IMR-90 (cell line): ENCODE measurements at regions not wholly inside any gene's neighbourhood (a gene's known extent, or its start where the extent isn't known, plus 50 kb on each side); places are given as distances from the start of the nearest gene placed in this dataset.

Source experiments
- ATAC-seq: fragments of 200-7000 bp; cut with Tn5 transposase; 2 replicates; pipeline ENCODE4 v1.9.1; 2020; ENCODE audit warnings: low read depth, mild to moderate bottlenecking, moderate library complexity
- BruUV-seq: library from RNA; stranded (reverse); fragments of 400-500 nt; replicated peaks from 2 replicates; lab custom pipeline; 2021; lab: Mats Ljungman, UMichigan
- CTCF ChIA-PET: fragments of 300-600 bp; formaldehyde crosslinking; extraction: SDS; loops from one replicate; lab custom pipeline; 2021; ENCODE audit warnings: antibody characterized with exemption; lab: Yijun Ruan, JAX
- POLR2A ChIA-PET: fragments of 300-600 bp; sonication (Branson Sonifier 250); formaldehyde crosslinking; loops from one replicate; lab custom pipeline; 2022; ENCODE audit warnings: antibody characterized with exemption; ENCODE audit not compliant: unreplicated experiment; lab: Charles Lee
- DNase-seq: peaks from one replicate; pipeline ENCODE4 v3.0.0; 2013
- H2AFZ ChIP-seq: replicated peaks from 2 replicates; pipeline ENCODE3; 2013; ENCODE audit warnings: low read length, mild to moderate bottlenecking; ENCODE audit not compliant: poor library complexity
- H2AK5ac ChIP-seq: 2 replicates; pipeline ENCODE4 v1.6.1; 2013; ENCODE audit warnings: low read depth, low read length, inconsistent platforms
- H2AK9ac ChIP-seq: replicated peaks from 2 replicates; pipeline ENCODE3; 2013; ENCODE audit warnings: mild to moderate bottlenecking, low read depth, low read length, moderate library complexity; ENCODE audit not compliant: poor library complexity
- H2BK120ac ChIP-seq: 2 replicates; pipeline ENCODE4 v1.6.1; 2013; ENCODE audit warnings: low read depth, low read length, inconsistent platforms
- H2BK15ac ChIP-seq: 3 replicates; pipeline ENCODE4 v1.6.1; 2013; ENCODE audit warnings: low read depth, low read length, inconsistent platforms
- H2BK20ac ChIP-seq: 2 replicates; pipeline ENCODE4 v1.6.1; 2013; ENCODE audit warnings: low read depth, mild to moderate bottlenecking, inconsistent platforms, low read length, moderate library complexity
- H2BK5ac ChIP-seq: 2 replicates; pipeline ENCODE4 v1.6.1; 2013; ENCODE audit warnings: mild to moderate bottlenecking, low read depth, low read length, inconsistent platforms; ENCODE audit not compliant: poor library complexity, severe bottlenecking
- H3K14ac ChIP-seq: replicated peaks from 2 replicates; pipeline ENCODE4 v1.6.1; 2013; ENCODE audit warnings: low read depth, low read length, inconsistent platforms
- H3K18ac ChIP-seq: 2 replicates; pipeline ENCODE4 v1.6.1; 2013; ENCODE audit warnings: low read depth, low read length, control low read depth
- H3K23ac ChIP-seq: 2 replicates; pipeline ENCODE4 v1.6.1; 2013; ENCODE audit warnings: low read depth, low read length, inconsistent platforms
- H3K27ac ChIP-seq: 2 replicates; pipeline ENCODE4 v1.5.1; 2013; ENCODE audit warnings: mild to moderate bottlenecking, control low read depth, low read length; ENCODE audit not compliant: insufficient read depth
- H3K27me3 ChIP-seq: 2 replicates; pipeline ENCODE4 v1.6.1; 2013; ENCODE audit warnings: low read length; ENCODE audit not compliant: control insufficient read depth, insufficient read depth
- H3K36me3 ChIP-seq: 2 replicates; pipeline ENCODE4 v1.6.1; 2013; ENCODE audit warnings: low read length, mixed read lengths; ENCODE audit not compliant: control insufficient read depth, insufficient read depth
- H3K4ac ChIP-seq: 2 replicates; pipeline ENCODE4 v1.6.1; 2013; ENCODE audit warnings: low read depth, low read length, inconsistent platforms
- H3K4me1 ChIP-seq: 2 replicates; pipeline ENCODE4 v1.6.1; 2013; ENCODE audit warnings: low read length, mixed read lengths; ENCODE audit not compliant: control insufficient read depth, insufficient read depth
- H3K4me2 ChIP-seq: 2 replicates; pipeline ENCODE4 v1.6.1; 2013; ENCODE audit warnings: low read depth, mild to moderate bottlenecking, control low read depth, low read length, moderate library complexity
- H3K4me3 ChIP-seq: 2 replicates; pipeline ENCODE4 v1.5.1; 2013; ENCODE audit warnings: low read depth, mild to moderate bottlenecking, control low read depth, low read length, moderate library complexity; ENCODE audit not compliant: insufficient read depth
- H3K56ac ChIP-seq: 2 replicates; pipeline ENCODE4 v1.6.1; 2013; ENCODE audit warnings: low read length, inconsistent platforms; ENCODE audit not compliant: insufficient read depth; ENCODE audit errors: extremely low read depth
- H3K79me1 ChIP-seq, 2 experiments: 2 replicates each; pipeline ENCODE4 v1.6.1; 2013; ENCODE audit warnings: low read length in 2 of 2, inconsistent platforms in 1 of 2, low read depth in 1 of 2
- H3K9ac ChIP-seq: 2 replicates; pipeline ENCODE4 v1.6.1; 2013; ENCODE audit warnings: low read depth, low read length, control low read depth
- H3K9me1 ChIP-seq: 2 replicates; pipeline ENCODE4 v1.6.1; 2013; ENCODE audit warnings: low read length, inconsistent platforms; ENCODE audit not compliant: insufficient read depth
- H3K9me3 ChIP-seq: 2 replicates; pipeline ENCODE4 v1.6.1; 2013; ENCODE audit warnings: low read length; ENCODE audit not compliant: control insufficient read depth, insufficient read depth
- H4K20me1 ChIP-seq: 2 replicates; pipeline ENCODE4 v1.6.1; 2013; ENCODE audit warnings: low read length, inconsistent platforms; ENCODE audit not compliant: insufficient read depth
- H4K5ac ChIP-seq: 2 replicates; pipeline ENCODE4 v1.6.1; 2013; ENCODE audit warnings: mild to moderate bottlenecking, low read depth, low read length, control low read depth
- H4K8ac ChIP-seq, 2 experiments: 2 replicates each; pipeline ENCODE4 v1.6.1; 2013; ENCODE audit warnings: low read depth in 2 of 2, low read length in 2 of 2, control low read depth in 1 of 2, inconsistent platforms in 1 of 2
- H4K91ac ChIP-seq: 2 replicates; pipeline ENCODE4 v1.6.1; 2013; ENCODE audit warnings: low read depth, low read length, inconsistent platforms; ENCODE audit not compliant: insufficient read depth
- BHLHE40 ChIP-seq: fragments of 150-350 bp; IDR thresholded peaks from 2 replicates; pipeline ENCODE4 v1.6.1; 2016; ENCODE audit warnings: mild to moderate bottlenecking, low read depth, low read length
- CEBPB ChIP-seq: IDR thresholded peaks from 2 replicates; pipeline ENCODE4 v1.6.1; 2012; ENCODE audit warnings: low read depth, low read length, improper control_type of control experiment
- CHD1 ChIP-seq: IDR thresholded peaks from 2 replicates; pipeline ENCODE4 v1.6.1; 2012; ENCODE audit warnings: low read depth, low read length, improper control_type of control experiment
- MAFK ChIP-seq: IDR thresholded peaks from 2 replicates; pipeline ENCODE4 v1.6.1; 2012; ENCODE audit warnings: low read depth, low read length, improper control_type of control experiment
- MAZ ChIP-seq: IDR thresholded peaks from 2 replicates; pipeline ENCODE4 v1.6.1; 2012; ENCODE audit warnings: low read depth, mild to moderate bottlenecking, low read length, improper control_type of control experiment, moderate library complexity, borderline replicate concordance
- MXI1 ChIP-seq: IDR thresholded peaks from 2 replicates; pipeline ENCODE4 v1.6.1; 2012; ENCODE audit warnings: low read depth, mild to moderate bottlenecking, low read length, moderate library complexity, borderline replicate concordance
- POLR2A ChIP-seq: IDR thresholded peaks from 2 replicates; pipeline ENCODE4 v1.6.1; 2012; ENCODE audit warnings: mild to moderate bottlenecking, low read depth, low read length
- RAD21 ChIP-seq: IDR thresholded peaks from 2 replicates; pipeline ENCODE4 v1.6.1; 2012; ENCODE audit warnings: low read length, improper control_type of control experiment
- RCOR1 ChIP-seq: IDR thresholded peaks from 2 replicates; pipeline ENCODE4 v1.6.1; 2012; ENCODE audit warnings: mild to moderate bottlenecking, low read length, improper control_type of control experiment; ENCODE audit not compliant: insufficient replicate concordance
- RFX5 ChIP-seq: IDR thresholded peaks from 2 replicates; pipeline ENCODE4 v1.8.0; 2012; ENCODE audit warnings: low read depth, mild to moderate bottlenecking, low read length, moderate library complexity
- SMC3 ChIP-seq: fragments of 150-350 bp; IDR thresholded peaks from 2 replicates; pipeline ENCODE4 v1.6.1; 2016; ENCODE audit warnings: low read depth, mild to moderate bottlenecking, antibody characterized with exemption, low read length, moderate library complexity
- WGBS, 2 experiments: methylation state at CpG; one replicate each; pipeline versions ENCODE4 v1.1.5 to v1.1.7; 2013; ENCODE audit warnings: missing lambda C conversion rate in 2 of 2; ENCODE audit not compliant: insufficient read length in 1 of 2; ENCODE audit errors: extremely low coverage in 2 of 2; 5-methylcytosine and 5-hydroxymethylcytosine counted together
- dilution Hi-C: fragments of 300-500 bp; cut with HindIII; formaldehyde crosslinking; loops from one replicate; pipeline ENCODE4 v1.14.3; 2018; ENCODE audit warnings: low sequenced_read_pairs; ENCODE audit not compliant: unreplicated experiment
- in situ Hi-C: fragments of 300-500 bp; cut with MboI; formaldehyde crosslinking; loops from 3 replicates; pipeline ENCODE4 v1.14.3; 2019; ENCODE audit warnings: low sequenced_read_pairs, inconsistent platforms, mixed read lengths
- intact Hi-C: fragments of 100-400 bp; cut with micrococcal nuclease; formaldehyde crosslinking; loops from 2 replicates; pipeline ENCODE4 v1.10.0; 2022
- TF ChIP-seq, protein P1 (sequence below): fragments of 150-350 bp; IDR thresholded peaks from 2 replicates; pipeline ENCODE4 v1.6.1; 2016; ENCODE audit warnings: low read depth, mild to moderate bottlenecking, low read length, moderate library complexity, borderline replicate concordance
- TF ChIP-seq, protein P2 (sequence below): conservative IDR thresholded peaks from 2 replicates; pipeline ENCODE4 v1.5.1; 2012; ENCODE audit warnings: mild to moderate bottlenecking, low read depth, low read length, improper control_type of control experiment
- TF ChIP-seq, protein P3 (sequence below): fragments of 150-350 bp; IDR thresholded peaks from 2 replicates; pipeline ENCODE4 v1.6.1; 2017; ENCODE audit warnings: mild to moderate bottlenecking, antibody characterized with exemption, low read length, low read depth

DNA sequence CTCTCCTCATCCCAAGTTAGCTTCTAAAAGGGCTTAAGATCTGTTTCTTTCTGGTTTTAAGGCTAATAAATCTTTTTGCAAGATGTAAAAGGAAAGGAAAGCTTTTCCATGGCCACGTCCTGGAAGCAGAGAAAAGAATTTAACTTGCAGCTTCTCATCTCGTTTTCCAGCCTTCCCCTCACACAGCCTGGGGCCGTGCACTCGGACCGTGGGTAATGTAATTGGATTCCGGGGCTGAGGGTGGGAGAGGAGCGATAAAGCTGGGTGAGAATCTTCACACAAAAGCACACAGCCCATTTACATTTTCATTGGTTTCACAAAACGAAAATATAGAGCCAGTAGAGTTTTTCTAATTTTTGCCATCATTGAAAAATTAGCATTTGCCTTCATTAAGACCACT, 91.2 kb downstream of the IRX2 start:
- CTCF ChIA-PET = no interaction called here
- Histone ChIP-seq H4K5ac (no peak overlapping the region), H3K4me3 (no peak overlapping the region), H3K9me1 (no peaks in the 10 kb centered on the region), H3K4ac (no peak overlapping the region), H3K18ac (no peak overlapping the region), H3K23ac (no peak overlapping the region), H2AFZ (no peak overlapping the region), H4K8ac (no peak overlapping the region), H3K27ac (no peak overlapping the region), H3K36me3 (no peaks in the 10 kb centered on the region), H2BK120ac (no peak overlapping the region), H2AK5ac (no peak overlapping the region), H2BK5ac (no peak overlapping the region), H3K14ac (no peak overlapping the region), H3K27me3 (no peaks in the 10 kb centered on the region), H3K4me1 (no peaks in the 10 kb centered on the region), H4K20me1 (no peaks in the 10 kb centered on the region), H3K56ac (no peak overlapping the region), H2BK15ac (no peak overlapping the region), H3K79me1 (no peaks in the 10 kb centered on the region), H3K9me3 (peaks cover 21% of the 10 kb centered on the region), H2AK9ac (no peak overlapping the region), H3K9ac (no peak overlapping the region), H3K4me2 (no peak overlapping the region), H4K91ac (no peak overlapping the region), H2BK20ac (no peak overlapping the region)
- POLR2A ChIA-PET = no interaction called here
- in situ Hi-C loops = no loop called here
- intact Hi-C loops = no loop called here
- DNase-seq (no peak), ATAC-seq (no peak)
- no CpG with 5 or more reads among the region's 8 CpGs for WGBS, 2 experiments
- dilution Hi-C loops = no loop called here
- TF ChIP-seq CHD1 = no peak
- TF ChIP-seq BHLHE40 = no peak
- TF ChIP-seq RFX5 = no peak
- TF ChIP-seq MXI1 = no peak
- TF ChIP-seq, protein P1, sequence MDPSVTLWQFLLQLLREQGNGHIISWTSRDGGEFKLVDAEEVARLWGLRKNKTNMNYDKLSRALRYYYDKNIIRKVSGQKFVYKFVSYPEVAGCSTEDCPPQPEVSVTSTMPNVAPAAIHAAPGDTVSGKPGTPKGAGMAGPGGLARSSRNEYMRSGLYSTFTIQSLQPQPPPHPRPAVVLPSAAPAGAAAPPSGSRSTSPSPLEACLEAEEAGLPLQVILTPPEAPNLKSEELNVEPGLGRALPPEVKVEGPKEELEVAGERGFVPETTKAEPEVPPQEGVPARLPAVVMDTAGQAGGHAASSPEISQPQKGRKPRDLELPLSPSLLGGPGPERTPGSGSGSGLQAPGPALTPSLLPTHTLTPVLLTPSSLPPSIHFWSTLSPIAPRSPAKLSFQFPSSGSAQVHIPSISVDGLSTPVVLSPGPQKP = no peak
- TF ChIP-seq, protein P2, sequence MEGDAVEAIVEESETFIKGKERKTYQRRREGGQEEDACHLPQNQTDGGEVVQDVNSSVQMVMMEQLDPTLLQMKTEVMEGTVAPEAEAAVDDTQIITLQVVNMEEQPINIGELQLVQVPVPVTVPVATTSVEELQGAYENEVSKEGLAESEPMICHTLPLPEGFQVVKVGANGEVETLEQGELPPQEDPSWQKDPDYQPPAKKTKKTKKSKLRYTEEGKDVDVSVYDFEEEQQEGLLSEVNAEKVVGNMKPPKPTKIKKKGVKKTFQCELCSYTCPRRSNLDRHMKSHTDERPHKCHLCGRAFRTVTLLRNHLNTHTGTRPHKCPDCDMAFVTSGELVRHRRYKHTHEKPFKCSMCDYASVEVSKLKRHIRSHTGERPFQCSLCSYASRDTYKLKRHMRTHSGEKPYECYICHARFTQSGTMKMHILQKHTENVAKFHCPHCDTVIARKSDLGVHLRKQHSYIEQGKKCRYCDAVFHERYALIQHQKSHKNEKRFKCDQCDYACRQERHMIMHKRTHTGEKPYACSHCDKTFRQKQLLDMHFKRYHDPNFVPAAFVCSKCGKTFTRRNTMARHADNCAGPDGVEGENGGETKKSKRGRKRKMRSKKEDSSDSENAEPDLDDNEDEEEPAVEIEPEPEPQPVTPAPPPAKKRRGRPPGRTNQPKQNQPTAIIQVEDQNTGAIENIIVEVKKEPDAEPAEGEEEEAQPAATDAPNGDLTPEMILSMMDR = no peak
- no peak for TF ChIP-seq RAD21
- no peak for TF ChIP-seq POLR2A
- TF ChIP-seq, protein P3, sequence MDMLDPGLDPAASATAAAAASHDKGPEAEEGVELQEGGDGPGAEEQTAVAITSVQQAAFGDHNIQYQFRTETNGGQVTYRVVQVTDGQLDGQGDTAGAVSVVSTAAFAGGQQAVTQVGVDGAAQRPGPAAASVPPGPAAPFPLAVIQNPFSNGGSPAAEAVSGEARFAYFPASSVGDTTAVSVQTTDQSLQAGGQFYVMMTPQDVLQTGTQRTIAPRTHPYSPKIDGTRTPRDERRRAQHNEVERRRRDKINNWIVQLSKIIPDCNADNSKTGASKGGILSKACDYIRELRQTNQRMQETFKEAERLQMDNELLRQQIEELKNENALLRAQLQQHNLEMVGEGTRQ = no peak
- TF ChIP-seq SMC3 = no peak
- TF ChIP-seq MAFK = no peak
- no peak for TF ChIP-seq MAZ
- no peak for TF ChIP-seq CEBPB
- TF ChIP-seq RCOR1 = no peak
- no TSS peak for BruUV-seq
